Loucy (cell line): ENCODE measurements at regions not wholly inside any gene's neighbourhood (a gene's known extent, or its start where the extent isn't known, plus 50 kb on each side); places are given as distances from the start of the nearest gene placed in this dataset.
A peak's percentile ranks its signal among the peaks of the same experiment; 100 is the strongest.

Experiments used
- H2AFZ ChIP-seq: fragments of 200-600 bp; sonication (generic); 2 replicates; pipeline ENCODE4 v1.6.0; 2016; ENCODE audit warnings: antibody characterized with exemption, mild to moderate bottlenecking, low read length, moderate library complexity
- H3F3A ChIP-seq: fragments of 200-600 bp; 2 replicates; pipeline ENCODE4 v1.6.0; 2016; ENCODE audit warnings: antibody characterized with exemption, low read depth, mild to moderate bottlenecking
- H3K27me3 ChIP-seq: fragments of 200-600 bp; sonication (generic); 2 replicates; pipeline ENCODE4 v1.6.1; 2014; ENCODE audit warnings: low read length, mild to moderate bottlenecking; ENCODE audit not compliant: insufficient read depth, poor library complexity, severe bottlenecking
- H3K36me3 ChIP-seq: fragments of 200-600 bp; sonication (generic); 2 replicates; pipeline ENCODE4 v1.6.1; 2016; ENCODE audit warnings: low read length; ENCODE audit not compliant: insufficient read depth
- H3K4me1 ChIP-seq: fragments of 200-600 bp; sonication (generic); 2 replicates; pipeline ENCODE4 v1.5.1; 2014; ENCODE audit warnings: low read length, mild to moderate bottlenecking; ENCODE audit not compliant: insufficient read depth, poor library complexity, severe bottlenecking
- H3K4me2 ChIP-seq: fragments of 200-600 bp; sonication (generic); 2 replicates; pipeline ENCODE4 v1.6.0; 2014; ENCODE audit warnings: antibody characterized with exemption, low read length, low read depth, mild to moderate bottlenecking; ENCODE audit not compliant: poor library complexity, severe bottlenecking
- H3K4me3 ChIP-seq: fragments of 200-600 bp; sonication (generic); 2 replicates; pipeline ENCODE4 v1.5.1; 2014; ENCODE audit warnings: low read length, mild to moderate bottlenecking, mixed read lengths; ENCODE audit not compliant: poor library complexity, severe bottlenecking
- H3K79me2 ChIP-seq: fragments of 200-600 bp; sonication (generic); 2 replicates; pipeline ENCODE4 v1.6.1; 2014; ENCODE audit warnings: low read length; ENCODE audit not compliant: insufficient read depth
- H3K9ac ChIP-seq: fragments of 200-600 bp; sonication (generic); 2 replicates; pipeline ENCODE4 v1.6.0; 2014; ENCODE audit warnings: mild to moderate bottlenecking, low read depth, low read length, moderate library complexity; ENCODE audit not compliant: poor library complexity, severe bottlenecking
- H3K9me2 ChIP-seq: fragments of 200-600 bp; sonication (generic); replicated peaks from 2 replicates; pipeline ENCODE4 v1.6.1; 2016; ENCODE audit warnings: low read depth, low read length, mixed read lengths
- H3K9me3 ChIP-seq: fragments of 200-600 bp; sonication (generic); 2 replicates; pipeline ENCODE4 v1.6.1; 2014; ENCODE audit warnings: mild to moderate bottlenecking, antibody characterized with exemption, low read length, low read depth; ENCODE audit not compliant: insufficient read depth
- H4K20me1 ChIP-seq: fragments of 200-600 bp; sonication (generic); 2 replicates; pipeline ENCODE4 v1.6.0; 2014; ENCODE audit warnings: antibody characterized with exemption, low read length, mild to moderate bottlenecking; ENCODE audit not compliant: insufficient read depth, poor library complexity, severe bottlenecking
- CTCF ChIP-seq: fragments of 200-600 bp; sonication (generic); conservative IDR thresholded peaks from 2 replicates; pipeline ENCODE4 v1.5.1; 2014; ENCODE audit warnings: mild to moderate bottlenecking, antibody characterized with exemption, low read length
- EZH2phosphoT487 ChIP-seq: fragments of 200-600 bp; IDR thresholded peaks from 2 replicates; pipeline ENCODE4 v1.6.1; 2018; ENCODE audit warnings: antibody characterized with exemption, mild to moderate bottlenecking, moderate library complexity, borderline replicate concordance

DNA sequence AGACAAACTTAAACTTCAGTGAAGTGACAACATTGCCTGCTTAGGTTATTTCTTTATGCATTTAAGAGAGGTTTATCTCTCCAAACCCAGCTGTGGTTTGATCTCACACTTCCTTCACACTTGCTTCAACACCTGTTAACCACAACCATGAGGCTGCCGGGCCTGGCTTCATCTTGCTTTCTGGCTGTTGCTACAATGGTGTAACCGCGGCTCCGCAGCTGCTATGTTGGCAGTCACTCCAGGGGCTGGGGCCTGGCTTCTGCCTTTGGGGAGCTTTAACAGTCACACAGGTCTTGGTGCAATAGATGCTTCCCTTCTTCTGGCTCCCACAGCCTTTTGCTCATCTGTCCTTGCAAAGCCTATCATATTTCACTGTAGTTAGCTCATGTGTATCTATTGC lies 72.9 kb upstream of the MNS1 start:
- Histone ChIP-seq H3K36me3 (no peaks in the 10 kb centered on the region), H3K79me2 (no peaks in the 10 kb centered on the region), H3K4me3 (peak overlapping the region; percentile 10), H3K27me3 (no peaks in the 10 kb centered on the region), H3K4me1 (peaks cover 39% of the 10 kb centered on the region), H3F3A (peaks cover 6% of the 10 kb centered on the region; the same call in 1 of the 2 replicates), H3K4me2 (peak overlapping the region; percentile 47), H3K9me2 (no peaks in the 10 kb centered on the region), H4K20me1 (no peaks in the 10 kb centered on the region), H3K9ac (no peak overlapping the region), H3K9me3 (no peaks in the 10 kb centered on the region; the same call in 1 of the 2 replicates), H2AFZ (no peak overlapping the region)
- no peak for TF ChIP-seq EZH2phosphoT487
- no peak for TF ChIP-seq CTCF

DNA sequence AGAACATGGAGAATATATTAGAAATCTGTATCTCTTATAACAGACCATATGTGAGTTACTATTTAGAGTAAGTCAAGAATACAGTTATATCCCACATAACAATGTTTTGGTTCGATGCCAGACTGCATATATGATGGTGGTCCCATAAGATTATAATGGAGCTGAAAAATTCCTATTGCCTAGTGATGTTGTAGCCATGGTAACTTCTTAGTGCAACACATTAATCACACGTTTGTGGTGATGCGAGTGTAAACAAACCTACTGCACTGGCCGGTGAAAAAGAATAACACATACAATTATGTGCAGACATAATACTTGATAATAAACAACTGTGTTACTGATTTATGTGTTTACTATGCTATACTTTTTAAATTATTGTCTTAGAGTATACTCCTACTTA lies 69.8 kb upstream of the MNS1 start:
- no peak for TF ChIP-seq EZH2phosphoT487
- no peak for TF ChIP-seq CTCF

DNA sequence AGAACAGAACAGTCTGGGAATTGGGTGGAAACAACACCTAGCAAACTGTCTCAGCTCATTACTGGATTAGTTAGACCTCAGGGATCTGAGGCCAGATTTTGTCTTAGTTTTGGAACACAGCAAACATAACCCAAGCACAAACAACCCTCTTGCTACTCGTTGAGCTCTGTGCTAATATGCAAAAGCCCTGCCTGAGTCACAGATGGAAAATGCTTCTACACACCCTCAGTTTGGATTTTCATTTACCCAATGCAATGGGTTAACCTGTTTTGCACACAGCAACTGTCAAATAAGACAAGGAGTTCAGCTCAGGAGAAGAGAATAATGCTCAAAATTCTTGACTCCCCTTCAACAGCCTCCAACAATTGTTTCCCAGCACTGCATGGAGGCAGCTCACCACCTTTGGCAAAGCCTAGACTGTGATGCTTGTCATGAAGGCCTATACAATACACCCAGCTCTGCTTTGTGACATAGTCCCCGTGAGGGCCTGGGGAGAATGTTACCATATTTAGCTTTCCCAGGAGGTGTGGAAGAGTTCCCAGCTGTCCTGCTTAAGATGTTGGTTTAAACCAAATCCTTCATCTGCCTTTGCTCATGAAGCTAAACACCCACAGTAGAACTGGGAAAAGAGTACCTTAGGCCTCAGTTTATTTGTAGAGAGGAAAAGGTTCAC lies 68.9 kb upstream of the MNS1 start:
- H3K79me2 ChIP-seq: no peaks in the 10 kb centered on the region
- no peaks in the 10 kb centered on the region for H3K36me3 ChIP-seq
- H2AFZ ChIP-seq: no peak overlapping the region
- no peaks in the 10 kb centered on the region for H3K27me3 ChIP-seq
- H3K4me2 ChIP-seq: no peak overlapping the region
- no peak overlapping the region for H3K9ac ChIP-seq
- no peaks in the 10 kb centered on the region for H4K20me1 ChIP-seq
- H3K4me1 ChIP-seq: peaks cover 35% of the 10 kb centered on the region
- TF ChIP-seq EZH2phosphoT487: no peak
- no peak for TF ChIP-seq CTCF
- H3K4me3 ChIP-seq: no peak overlapping the region
- H3F3A ChIP-seq: peaks cover 6% of the 10 kb centered on the region; the same call in 1 of the 2 replicates
- no peaks in the 10 kb centered on the region for H3K9me2 ChIP-seq
- H3K9me3 ChIP-seq: no peaks in the 10 kb centered on the region

More for the DNA sequence above, 69.8 kb upstream of the MNS1 start:
- H3K27me3 ChIP-seq: no peaks in the 10 kb centered on the region
- H3K36me3 ChIP-seq: no peaks in the 10 kb centered on the region
- no peak overlapping the region for H3K9ac ChIP-seq
- H4K20me1 ChIP-seq: no peaks in the 10 kb centered on the region
- H3K4me1 ChIP-seq: peaks cover 43% of the 10 kb centered on the region
- H3K4me3 ChIP-seq: no peak overlapping the region
- no peaks in the 10 kb centered on the region for H3K9me2 ChIP-seq
- no peaks in the 10 kb centered on the region for H3K9me3 ChIP-seq
- no peak overlapping the region for H2AFZ ChIP-seq
- H3K4me2 ChIP-seq: no peak overlapping the region
- no peaks in the 10 kb centered on the region for H3K79me2 ChIP-seq
- H3F3A ChIP-seq: peaks cover 6% of the 10 kb centered on the region; the same call in 1 of the 2 replicates
